ENCODE measurements at regions not wholly inside any gene's neighbourhood (a gene's known extent, or its start where the extent isn't known, plus 50 kb on each side); places are given as distances from the start of the nearest gene placed in this dataset.

DNA sequence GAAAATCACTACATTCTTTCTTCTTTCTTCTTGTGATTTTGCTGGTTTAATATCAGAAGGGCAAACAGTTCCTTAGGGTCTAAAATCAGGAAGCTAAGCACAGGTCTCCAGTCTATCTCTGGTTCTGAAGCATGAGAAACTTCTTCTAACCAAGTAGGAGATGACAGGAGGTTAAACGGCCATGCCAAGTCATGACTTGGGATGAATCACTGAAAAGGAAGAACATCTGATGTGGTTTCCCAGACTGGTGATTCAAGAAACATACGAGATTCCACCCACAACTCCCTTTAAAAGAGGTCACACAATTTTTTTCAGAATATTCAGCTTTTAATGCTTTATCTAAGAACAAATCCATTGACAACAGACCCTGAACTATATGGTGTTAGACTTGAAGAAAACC, 684.0 kb upstream of the PRKX start:
- Histone ChIP-seq H3K9ac (ENCODE audit: low read depth in 1 of 2, low read length in 2 of 2) (no peak overlapping the region), H3K4me1 (ENCODE audit: control insufficient read depth in 4 of 4, insufficient read depth in 4 of 4, low read length in 3 of 4) (no peaks in the 10 kb centered on the region), H3K27ac (ENCODE audit: low read depth in 1 of 2, low read length in 2 of 2) (no peak overlapping the region), H3K27me3 (ENCODE audit: control insufficient read depth in 4 of 4, insufficient read depth in 4 of 4, low read length in 3 of 4) (no peaks in the 10 kb centered on the region), H3K36me3 (ENCODE audit: control insufficient read depth in 4 of 4, insufficient read depth in 3 of 4, low read depth in 1 of 4, low read length in 3 of 4) (no peaks in the 10 kb centered on the region), H3K9me3 (ENCODE audit: control insufficient read depth in 4 of 4, low read length in 3 of 4) (no peaks in the 10 kb centered on the region), H3K4me3 (ENCODE audit: low read depth in 1 of 3, low read length in 3 of 3) (no peak overlapping the region)
- TF ChIP-seq CTCF (IDR thresholded peaks at IDR 0.05; ENCODE audit: low read depth, low read length, missing input control), result no peak
- TF ChIP-seq, protein P1, sequence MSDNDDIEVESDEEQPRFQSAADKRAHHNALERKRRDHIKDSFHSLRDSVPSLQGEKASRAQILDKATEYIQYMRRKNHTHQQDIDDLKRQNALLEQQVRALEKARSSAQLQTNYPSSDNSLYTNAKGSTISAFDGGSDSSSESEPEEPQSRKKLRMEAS (IDR thresholded peaks at IDR 0.05), result no peak
- TF ChIP-seq, protein P2, sequence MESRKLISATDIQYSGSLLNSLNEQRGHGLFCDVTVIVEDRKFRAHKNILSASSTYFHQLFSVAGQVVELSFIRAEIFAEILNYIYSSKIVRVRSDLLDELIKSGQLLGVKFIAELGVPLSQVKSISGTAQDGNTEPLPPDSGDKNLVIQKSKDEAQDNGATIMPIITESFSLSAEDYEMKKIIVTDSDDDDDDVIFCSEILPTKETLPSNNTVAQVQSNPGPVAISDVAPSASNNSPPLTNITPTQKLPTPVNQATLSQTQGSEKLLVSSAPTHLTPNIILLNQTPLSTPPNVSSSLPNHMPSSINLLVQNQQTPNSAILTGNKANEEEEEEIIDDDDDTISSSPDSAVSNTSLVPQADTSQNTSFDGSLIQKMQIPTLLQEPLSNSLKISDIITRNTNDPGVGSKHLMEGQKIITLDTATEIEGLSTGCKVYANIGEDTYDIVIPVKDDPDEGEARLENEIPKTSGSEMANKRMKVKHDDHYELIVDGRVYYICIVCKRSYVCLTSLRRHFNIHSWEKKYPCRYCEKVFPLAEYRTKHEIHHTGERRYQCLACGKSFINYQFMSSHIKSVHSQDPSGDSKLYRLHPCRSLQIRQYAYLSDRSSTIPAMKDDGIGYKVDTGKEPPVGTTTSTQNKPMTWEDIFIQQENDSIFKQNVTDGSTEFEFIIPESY (IDR thresholded peaks at IDR 0.05), result no peak
- TF ChIP-seq TAF1 (conservative IDR thresholded peaks at IDR 0.05), result no peak
- DNase-seq (ENCODE audit: low spot score), result no peak
- WGBS, result 49% methylated on average over 2 of the region's 2 CpGs

DNA sequence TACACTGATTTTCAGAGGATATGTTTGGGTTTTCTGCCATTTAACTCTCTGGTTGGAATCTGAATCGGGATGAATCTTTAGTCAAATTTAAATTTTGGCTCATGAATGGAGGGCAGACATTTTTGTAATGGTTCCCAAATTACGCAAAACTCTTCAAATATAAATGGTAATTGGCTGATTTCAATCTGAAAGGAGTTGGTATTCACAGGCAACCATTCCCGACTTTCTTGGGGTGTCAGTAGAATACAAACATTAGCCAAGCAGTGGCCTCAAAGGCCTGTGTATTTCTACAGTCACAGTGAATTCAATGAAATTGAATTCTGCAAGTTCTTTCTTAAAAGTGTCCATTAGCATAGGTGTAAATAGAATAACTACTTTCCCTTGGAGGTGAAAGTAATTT, 668.8 kb upstream of the PRKX start:
- Histone ChIP-seq H3K4me1 (ENCODE audit: control insufficient read depth in 4 of 4, insufficient read depth in 4 of 4, low read length in 3 of 4) (no peaks in the 10 kb centered on the region), H3K27me3 (ENCODE audit: control insufficient read depth in 4 of 4, insufficient read depth in 4 of 4, low read length in 3 of 4) (no peaks in the 10 kb centered on the region), H3K4me3 (ENCODE audit: low read depth in 1 of 3, low read length in 3 of 3) (no peak overlapping the region), H3K27ac (ENCODE audit: low read depth in 1 of 2, low read length in 2 of 2) (no peak overlapping the region), H3K36me3 (ENCODE audit: control insufficient read depth in 4 of 4, insufficient read depth in 3 of 4, low read depth in 1 of 4, low read length in 3 of 4) (no peaks in the 10 kb centered on the region), H3K9ac (ENCODE audit: low read depth in 1 of 2, low read length in 2 of 2) (no peak overlapping the region), H3K9me3 (ENCODE audit: control insufficient read depth in 4 of 4, low read length in 3 of 4) (peaks cover 0 to 8% (median under 1%) of the 10 kb centered on the region in 4 donors)
- no peak for DNase-seq (ENCODE audit: low spot score)
- 31% methylated on average over 3 of the region's 3 CpGs for WGBS
- TF ChIP-seq REST (IDR thresholded peaks at IDR 0.05), result no peak
- TF ChIP-seq RAD21 (IDR thresholded peaks at IDR 0.05), result no peak
- no peak for TF ChIP-seq CTCF (IDR thresholded peaks at IDR 0.05; ENCODE audit: low read depth, low read length, missing input control)
- no peak for TF ChIP-seq EGR1 (IDR thresholded peaks at IDR 0.05; ENCODE audit: low read depth in 2 of 2)
- no peak for TF ChIP-seq GABPA (IDR thresholded peaks at IDR 0.05 in 1 of 2, conservative IDR thresholded peaks at IDR 0.05 in 1 of 2)
- no peak for TF ChIP-seq HNF4G (IDR thresholded peaks at IDR 0.05)
- TF ChIP-seq JUND (IDR thresholded peaks at IDR 0.05), result no peak
- TF ChIP-seq SP1 (IDR thresholded peaks at IDR 0.05), result no peak
- no peak for TF ChIP-seq YY1 (IDR thresholded peaks at IDR 0.05)
- TF ChIP-seq TAF1 (conservative IDR thresholded peaks at IDR 0.05), result no peak
- TF ChIP-seq, protein P2 (IDR thresholded peaks at IDR 0.05), result no peak

Measured in liver (tissue), 8 donors.